Mesenchymal stem cell (in vitro differentiated cells and primary cell): ENCODE measurements at regions not wholly inside any gene's neighbourhood (a gene's known extent, or its start where the extent isn't known, plus 50 kb on each side); places are given as distances from the start of the nearest gene placed in this dataset.

Experiments
- DNase-seq: peaks from one replicate; pipeline ENCODE4 v3.0.0-alpha.2; 2013
- H2AFZ ChIP-seq: one replicate; pipeline ENCODE4 v1.6.1; 2013; ENCODE audit warnings: low read depth, mild to moderate bottlenecking, control low read depth, inconsistent platforms, low read length, moderate library complexity
- H2AK5ac ChIP-seq: 2 replicates; pipeline ENCODE4 v1.6.1; 2013; ENCODE audit warnings: low read length, moderate library complexity, mild to moderate bottlenecking, inconsistent platforms; ENCODE audit not compliant: severe bottlenecking
- H2BK120ac ChIP-seq: one replicate; pipeline ENCODE4 v1.6.1; 2013; ENCODE audit warnings: low read depth, mild to moderate bottlenecking, inconsistent platforms, low read length, moderate library complexity
- H2BK12ac ChIP-seq, 2 experiments: one replicate each; pipeline ENCODE4 v1.6.1; 2013; ENCODE audit warnings: inconsistent platforms in 2 of 2, low read length in 2 of 2, mild to moderate bottlenecking in 2 of 2, moderate library complexity in 2 of 2, control low read depth in 1 of 2
- H2BK15ac ChIP-seq: one replicate; pipeline ENCODE4 v1.6.1; 2013; ENCODE audit warnings: mild to moderate bottlenecking, low read depth, inconsistent platforms; ENCODE audit not compliant: poor library complexity, severe bottlenecking
- H2BK5ac ChIP-seq: 2 replicates; pipeline ENCODE4 v1.6.1; 2013; ENCODE audit warnings: low read depth, mild to moderate bottlenecking, low read length, control low read depth, inconsistent platforms; ENCODE audit not compliant: poor library complexity, severe bottlenecking
- H3K14ac ChIP-seq, 2 experiments: one replicate each; pipeline ENCODE4 v1.6.1; 2013; ENCODE audit warnings: inconsistent platforms in 2 of 2, low read length in 2 of 2, control low read depth in 1 of 2, mild to moderate bottlenecking in 1 of 2, moderate library complexity in 1 of 2
- H3K18ac ChIP-seq, 2 experiments: one replicate each; pipeline ENCODE4 v1.6.1; 2013; ENCODE audit warnings: inconsistent platforms in 2 of 2, low read length in 2 of 2, control low read depth in 1 of 2, low read depth in 1 of 2, mild to moderate bottlenecking in 1 of 2
- H3K23ac ChIP-seq, 2 experiments: one replicate each; pipeline ENCODE4 v1.6.1; 2013; ENCODE audit warnings: inconsistent platforms in 2 of 2, low read length in 2 of 2, mild to moderate bottlenecking in 2 of 2, moderate library complexity in 2 of 2, control low read depth in 1 of 2
- H3K27ac ChIP-seq: 2 replicates; pipeline ENCODE4 v1.5.1; 2013; ENCODE audit warnings: mild to moderate bottlenecking, moderate library complexity, low read length, control low read depth, inconsistent platforms; ENCODE audit not compliant: poor library complexity, severe bottlenecking
- H3K27me3 ChIP-seq, 2 experiments: 2 replicates each; pipeline versions ENCODE4 v1.6.1 to v1.7.0; 2013; ENCODE audit warnings: low read length in 2 of 2, mild to moderate bottlenecking in 2 of 2, moderate library complexity in 2 of 2, control low read depth in 1 of 2, inconsistent platforms in 1 of 2; ENCODE audit not compliant: control insufficient read depth in 1 of 2, insufficient read depth in 1 of 2
- H3K36me3 ChIP-seq, 2 experiments: 2 replicates each; pipeline versions ENCODE4 v1.6.1 to v1.7.0; 2013; ENCODE audit warnings: low read length in 2 of 2, control low read depth in 1 of 2, inconsistent platforms in 1 of 2, low read depth in 1 of 2, mild to moderate bottlenecking in 1 of 2; ENCODE audit not compliant: insufficient read depth in 2 of 2, control insufficient read depth in 1 of 2
- H3K4ac ChIP-seq, 2 experiments: one replicate each; pipeline ENCODE4 v1.6.1; 2013; ENCODE audit warnings: inconsistent platforms in 2 of 2, low read length in 2 of 2, mild to moderate bottlenecking in 2 of 2, moderate library complexity in 2 of 2, control low read depth in 1 of 2, low read depth in 1 of 2
- H3K4me1 ChIP-seq: 2 replicates; pipeline ENCODE4 v1.6.1; 2013; ENCODE audit warnings: low read depth, low read length, control low read depth; ENCODE audit not compliant: control insufficient read depth, insufficient read depth
- H3K4me2 ChIP-seq: 2 replicates; pipeline ENCODE4 v1.6.1; 2013; ENCODE audit warnings: low read length, mild to moderate bottlenecking, inconsistent platforms; ENCODE audit not compliant: poor library complexity, severe bottlenecking
- H3K4me3 ChIP-seq, 2 experiments: 2 replicates each; pipeline versions ENCODE4 v1.5.1 to v1.7.0; 2013; ENCODE audit warnings: low read length in 2 of 2, mild to moderate bottlenecking in 2 of 2, control low read depth in 1 of 2, low read depth in 1 of 2; ENCODE audit not compliant: insufficient read depth in 1 of 2
- H3K79me1 ChIP-seq: replicated peaks from 2 replicates; pipeline ENCODE4 v1.6.1; 2013; ENCODE audit warnings: mild to moderate bottlenecking, control low read depth, low read length, inconsistent platforms; ENCODE audit not compliant: poor library complexity, severe bottlenecking
- H3K9ac ChIP-seq: 2 replicates; pipeline ENCODE4 v1.7.0; 2013; ENCODE audit warnings: mild to moderate bottlenecking, low read length, moderate library complexity
- H3K9me3 ChIP-seq: 2 replicates; pipeline ENCODE4 v1.7.0; 2013; ENCODE audit warnings: mild to moderate bottlenecking, low read length; ENCODE audit not compliant: control insufficient read depth
- H4K8ac ChIP-seq: one replicate; pipeline ENCODE4 v1.6.1; 2013; ENCODE audit warnings: inconsistent platforms, mild to moderate bottlenecking, low read length, moderate library complexity
- H4K91ac ChIP-seq: one replicate; pipeline ENCODE4 v1.6.1; 2013; ENCODE audit warnings: mild to moderate bottlenecking, low read length, inconsistent platforms
- WGBS: methylation state at CpG from one replicate; pipeline ENCODE4 v1.1.7; 2013; ENCODE audit warnings: mixed read lengths; 5-methylcytosine and 5-hydroxymethylcytosine counted together

- Histone ChIP-seq H2BK12ac (no peak overlapping the region), H2BK15ac (no peak overlapping the region), H3K9me3 (no peaks in the 10 kb centered on the region), H3K4ac (no peak overlapping the region), H3K4me2 (no peak overlapping the region), H3K79me1 (no peaks in the 10 kb centered on the region), H2AK5ac (no peak overlapping the region), H2AFZ (no peak overlapping the region), H2BK120ac (no peak overlapping the region), H3K14ac (no peak overlapping the region), H4K8ac (no peak overlapping the region), H4K91ac (no peak overlapping the region), H3K27ac (no peak overlapping the region), H2BK5ac (no peak overlapping the region), H3K27me3 (peaks cover 17 to 22% of the 10 kb centered on the region in 2 experiments), H3K4me3 (no peak overlapping the region), H3K9ac (no peak overlapping the region), H3K4me1 (no peaks in the 10 kb centered on the region), H3K18ac (no peak overlapping the region), H3K36me3 (no peaks in the 10 kb centered on the region), H3K23ac (no peak overlapping the region)
- WGBS = 85% methylated on average over 9 of the region's 9 CpGs
- DNase-seq = no peak
These were observed 56.3 kb upstream of the MPHOSPH6 start for GRCh38 chr16:82226327-82226726.

- Histone ChIP-seq H3K23ac (no peak overlapping the region), H3K4me1 (peaks cover 5% of the 10 kb centered on the region), H3K4me3 (no peak overlapping the region), H3K36me3 (no peaks in the 10 kb centered on the region), H2BK120ac (no peak overlapping the region), H4K91ac (no peak overlapping the region), H3K4ac (no peak overlapping the region), H3K9ac (no peak overlapping the region), H3K9me3 (no peaks in the 10 kb centered on the region), H4K8ac (no peak overlapping the region), H3K14ac (no peak overlapping the region), H2AFZ (no peak overlapping the region), H3K79me1 (no peaks in the 10 kb centered on the region), H3K27me3 (peaks cover 22 to 23% of the 10 kb centered on the region in 2 experiments), H3K4me2 (no peak overlapping the region), H2BK5ac (no peak overlapping the region), H2AK5ac (no peak overlapping the region), H3K27ac (no peak overlapping the region), H2BK12ac (no peak overlapping the region), H3K18ac (no peak overlapping the region), H2BK15ac (no peak overlapping the region)
- 75% methylated on average over 2 of the region's 2 CpGs for WGBS
- no peak for DNase-seq
These were observed 54.8 kb upstream of the MPHOSPH6 start for GRCh38 chr16:82224821-82225220.

GRCh38 chr16:82220541-82220940, 50.5 kb upstream of the MPHOSPH6 start:
- Histone ChIP-seq H2BK5ac (no peak overlapping the region), H2AK5ac (no peak overlapping the region), H3K18ac (peak overlapping the region in 1 of 2 experiments; percentile 30), H3K27ac (no peak overlapping the region), H3K14ac (peak overlapping the region in 1 of 2 experiments; percentile 91), H3K79me1 (no peaks in the 10 kb centered on the region), H3K9me3 (no peaks in the 10 kb centered on the region), H3K27me3 (peaks cover 15 to 17% of the 10 kb centered on the region in 2 experiments), H3K36me3 (no peaks in the 10 kb centered on the region), H3K23ac (peak overlapping the region in 1 of 2 experiments; percentile 9), H2BK12ac (no peak overlapping the region), H3K4me2 (no peak overlapping the region), H3K4me3 (peak overlapping the region in 1 of 2 experiments; percentile 34), H2BK120ac (no peak overlapping the region), H3K9ac (no peak overlapping the region), H3K4ac (no peak overlapping the region), H4K91ac (peak overlapping the region; percentile 84), H2BK15ac (no peak overlapping the region), H2AFZ (no peak overlapping the region), H4K8ac (peak overlapping the region; percentile 30), H3K4me1 (peaks cover 5% of the 10 kb centered on the region)
- DNase-seq = no peak
- WGBS = 87% methylated on average over 4 of the region's 4 CpGs
